Gastrocnemius medialis (tissue), 4 donors: ENCODE measurements at regions not wholly inside any gene's neighbourhood (a gene's known extent, or its start where the extent isn't known, plus 50 kb on each side); places are given as distances from the start of the nearest gene placed in this dataset.

Source experiments
- ATAC-seq, 2 donors: fragments of 150-250 bp; one replicate each; pipeline ENCODE4 v1.9.1; 2016
- DNase-seq, 2 donors: peaks; one replicate each; pipeline ENCODE4 v3.0.0-alpha.2; 2019
- H3K27ac ChIP-seq, 4 donors: fragments of 200-600 bp; sonication (generic); 1 replicate in 1 of 4; 2 replicates in 3 of 4; pipeline ENCODE4 v1.5.1; 2016 to 2018; ENCODE audit warnings: mild to moderate bottlenecking in 2 of 4, moderate library complexity in 1 of 4
- H3K27me3 ChIP-seq, 3 donors: fragments of 200-600 bp; sonication (generic) in 2 of 3; 1 replicate in 1 of 3; 2 replicates in 2 of 3; pipeline versions ENCODE4 v1.5.1 to v1.6.0; 2016 to 2019; ENCODE audit warnings: mild to moderate bottlenecking in 1 of 3, moderate library complexity in 1 of 3
- H3K36me3 ChIP-seq, 2 donors: fragments of 200-600 bp; sonication (generic) in 1 of 2; one replicate each; pipeline ENCODE4 v1.5.1; 2017 to 2018
- H3K4me1 ChIP-seq, 2 donors: fragments of 200-600 bp; sonication (generic) in 1 of 2; one replicate each; pipeline ENCODE4 v1.5.1; 2016 to 2017; ENCODE audit warnings: mild to moderate bottlenecking in 2 of 2
- H3K4me3 ChIP-seq, 4 donors: fragments of 200-600 bp; sonication (generic) in 3 of 4; 1 replicate in 1 of 4; 2 replicates in 3 of 4; pipeline ENCODE4 v1.5.1; 2016 to 2019; ENCODE audit warnings: mild to moderate bottlenecking in 2 of 4
- H3K9me3 ChIP-seq, 3 donors: fragments of 200-600 bp; sonication (generic) in 2 of 3; 1 replicate in 1 of 3; 2 replicates in 2 of 3; pipeline ENCODE4 v1.5.1; 2016 to 2019
- CTCF ChIP-seq, 5 experiments: fragments of 450-650 bp in 3 of 5; fragments of 200-600 bp in 2 of 5; sonication (generic) in 2 of 5; IDR thresholded peaks in 4 of 5; conservative IDR thresholded peaks in 1 of 5; 1 replicate in 4 of 5; 2 replicates in 1 of 5; pipeline ENCODE4 v1.5.1; 2016 to 2019; ENCODE audit warnings: antibody characterized with exemption in 5 of 5, mild to moderate bottlenecking in 3 of 5, moderate library complexity in 3 of 5
- POLR2A ChIP-seq, 2 donors: fragments of 450-650 bp; IDR thresholded peaks; one replicate each; pipeline ENCODE4 v1.6.1; 2017; ENCODE audit warnings: antibody characterized with exemption in 2 of 2, mild to moderate bottlenecking in 2 of 2, moderate library complexity in 2 of 2
- in situ Hi-C, 4 donors: fragments of 200-750 bp; cut with MboI; loops; one replicate each; pipeline versions ENCODE4 v1.15.0 to v1.8.0; 2017; ENCODE audit warnings: low sequenced_read_pairs in 4 of 4
- intact Hi-C: fragments of 100-400 bp; cut with DNase I; formaldehyde crosslinking; loops from one replicate; pipeline ENCODE4 v1.15.1; 2023; ENCODE audit warnings: low total_unique reads

- H3K36me3 ChIP-seq = no peaks in the 10 kb centered on the region
- no peaks in the 10 kb centered on the region for H3K9me3 ChIP-seq
- DNase-seq = no peak
- TF ChIP-seq CTCF (IDR thresholded peaks at IDR 0.05 in 4 of 5, conservative IDR thresholded peaks at IDR 0.05 in 1 of 5) (no peak), POLR2A (IDR thresholded peaks at IDR 0.05) (no peak)
- in situ Hi-C loops = no loop called here
- no peak for ATAC-seq
- no peak overlapping the region for H3K4me3 ChIP-seq
- H3K27me3 ChIP-seq = no peaks in the 10 kb centered on the region
- peaks cover 9 to 16% of the 10 kb centered on the region in 2 donors for H3K4me1 ChIP-seq
- peak overlapping the region; percentile 25 to 98 (median 72) for H3K27ac ChIP-seq
- intact Hi-C loops = no loop called here
Observed at GRCh38 chr2:61700464-61700863, 153.4 kb downstream of the FAM161A start.

- H3K36me3 ChIP-seq = no peaks in the 10 kb centered on the region
- H3K27me3 ChIP-seq = no peaks in the 10 kb centered on the region
- DNase-seq = peak; percentile 93 to 94
- peak overlapping the region; percentile 86 to 99 (median 94) for H3K4me3 ChIP-seq
- peaks cover 10 to 11% of the 10 kb centered on the region in 2 donors for H3K4me1 ChIP-seq
- H3K9me3 ChIP-seq = no peaks in the 10 kb centered on the region
- intact Hi-C loops (loop anchor here (2.0 to 10.0 kb wide), 3 partner anchors 24 to 160 kb away; partner anchors contain the start of gene FAM161A), in situ Hi-C loops (loop anchor here in 1 of 4 donors (10.0 kb wide), 1 partner anchor 160 kb away; the partner anchor contains the start of gene XPO1)
- peak; percentile 90 to 91 for ATAC-seq
- peak; percentile 50 to 75 (median 61) for TF ChIP-seq CTCF (IDR thresholded peaks at IDR 0.05 in 4 of 5, conservative IDR thresholded peaks at IDR 0.05 in 1 of 5)
- peak; percentile 43 to 68 for TF ChIP-seq POLR2A (IDR thresholded peaks at IDR 0.05)
- H3K27ac ChIP-seq = peak overlapping the region; percentile 95 to 99 (median 97)
Observed at GRCh38 chr2:61694312-61695274, 156.4 kb upstream of the XPO1 start.

- Histone ChIP-seq H3K36me3 (no peaks in the 10 kb centered on the region), H3K4me3 (peak overlapping the region in 1 of 4 donors; percentile 99), H3K27ac (peak overlapping the region; percentile 95 to 99 (median 97)), H3K9me3 (no peaks in the 10 kb centered on the region), H3K4me1 (peaks cover 10 to 11% of the 10 kb centered on the region in 2 donors), H3K27me3 (no peaks in the 10 kb centered on the region)
- ATAC-seq = no peak
- intact Hi-C loops = loop anchor here (2.0 to 10.0 kb wide), 4 partner anchors 15 to 161 kb away; partner anchors contain the start of gene FAM161A
- in situ Hi-C loops = loop anchor here in 1 of 4 donors (10.0 kb wide), 1 partner anchor 159 kb away; the partner anchor contains the start of gene XPO1
- DNase-seq = no peak
- no peak for TF ChIP-seq CTCF (IDR thresholded peaks at IDR 0.05 in 4 of 5, conservative IDR thresholded peaks at IDR 0.05 in 1 of 5)
- no peak for TF ChIP-seq POLR2A (IDR thresholded peaks at IDR 0.05)
Observed at GRCh38 chr2:61693744-61694143, 155.6 kb upstream of the XPO1 start.

- DNase-seq (no peak), ATAC-seq (no peak)
- Histone ChIP-seq H3K36me3 (no peaks in the 10 kb centered on the region), H3K27me3 (no peaks in the 10 kb centered on the region), H3K4me3 (no peak overlapping the region), H3K4me1 (peaks cover 6 to 7% of the 10 kb centered on the region in 2 donors), H3K27ac (no peak overlapping the region), H3K9me3 (no peaks in the 10 kb centered on the region)
- TF ChIP-seq CTCF (IDR thresholded peaks at IDR 0.05 in 4 of 5, conservative IDR thresholded peaks at IDR 0.05 in 1 of 5) (no peak), POLR2A (IDR thresholded peaks at IDR 0.05) (no peak)
- intact Hi-C loops (loop anchor here (10.0 kb wide), 1 partner anchor 165 kb away; the partner anchor contains the start of gene FAM161A), in situ Hi-C loops (loop anchor here in 1 of 4 donors (10.0 kb wide), 1 partner anchor 155 kb away; the partner anchor contains the start of gene XPO1)
Observed at GRCh38 chr2:61690078-61690596, 152.0 kb upstream of the XPO1 start.
